Esophagus muscularis mucosa (tissue), 4 donors: ENCODE measurements at regions not wholly inside any gene's neighbourhood (a gene's known extent, or its start where the extent isn't known, plus 50 kb on each side); places are given as distances from the start of the nearest gene placed in this dataset.

Experiments used
- DNase-seq: peaks from one replicate; pipeline ENCODE4 v3.0.0-alpha.2; 2017; ENCODE audit errors: extremely low spot score
- H3K27ac ChIP-seq, 4 donors: fragments of 200-600 bp; sonication (generic); replicated peaks in 1 of 4; 1 replicate in 3 of 4; 2 replicates in 1 of 4; pipeline ENCODE4 v1.5.1; 2016 to 2019; ENCODE audit warnings: mild to moderate bottlenecking in 1 of 4
- H3K27me3 ChIP-seq, 4 donors: fragments of 200-600 bp; sonication (generic); one replicate each; pipeline versions ENCODE4 v1.5.1 to v1.6.0; 2016 to 2019
- H3K36me3 ChIP-seq, 4 donors: fragments of 200-600 bp; sonication (generic); one replicate each; pipeline ENCODE4 v1.5.1; 2016 to 2019
- H3K4me1 ChIP-seq, 4 donors: fragments of 200-600 bp; sonication (generic); one replicate each; pipeline ENCODE4 v1.5.1; 2016 to 2019
- H3K4me3 ChIP-seq, 4 donors: fragments of 200-600 bp; sonication (generic); 1 replicate in 2 of 4; 2 replicates in 2 of 4; pipeline ENCODE4 v1.5.1; 2016 to 2019; ENCODE audit warnings: mild to moderate bottlenecking in 4 of 4, moderate library complexity in 1 of 4
- H3K9me3 ChIP-seq, 4 donors: fragments of 200-600 bp; sonication (generic); 1 replicate in 3 of 4; 2 replicates in 1 of 4; pipeline ENCODE4 v1.5.1; 2016 to 2019
- CTCF ChIP-seq, 3 experiments: fragments of 200-600 bp in 2 of 3; fragments of 450-650 bp in 1 of 3; sonication (generic) in 2 of 3; IDR thresholded peaks; one replicate each; pipeline ENCODE4 v1.5.1; 2017 to 2019; ENCODE audit warnings: antibody characterized with exemption in 3 of 3, mild to moderate bottlenecking in 2 of 3, moderate library complexity in 1 of 3
- EP300 ChIP-seq: sonication (generic); formaldehyde crosslinking; IDR thresholded peaks from one replicate; pipeline ENCODE4 v1.6.1; 2017; ENCODE audit warnings: antibody characterized with exemption
- POLR2A ChIP-seq: fragments of 450-650 bp; IDR thresholded peaks from one replicate; pipeline ENCODE4 v1.6.1; 2017; ENCODE audit warnings: antibody characterized with exemption, moderate library complexity, mild to moderate bottlenecking, low read depth
- POLR2AphosphoS5 ChIP-seq, 2 donors: sonication (generic); formaldehyde crosslinking; IDR thresholded peaks; one replicate each; pipeline ENCODE4 v1.6.1; 2017; ENCODE audit warnings: antibody characterized with exemption in 2 of 2
- WGBS: methylation state at CpG from one replicate; pipeline ENCODE4 v1.1.5; 2018; 5-methylcytosine and 5-hydroxymethylcytosine counted together
- intact Hi-C: fragments of 100-400 bp; cut with DNase I; formaldehyde crosslinking; loops from one replicate; pipeline ENCODE4 v1.15.1; 2023

GRCh38 chr2:217409949-217410680 lies 550.3 kb upstream of the TNP1 start:
- TF ChIP-seq CTCF (IDR thresholded peaks at IDR 0.05): no peak
- TF ChIP-seq POLR2AphosphoS5 (IDR thresholded peaks at IDR 0.05): no peak
- TF ChIP-seq POLR2A: no peak
- no peak for TF ChIP-seq EP300
- Histone ChIP-seq H3K4me1 (peaks cover 20 to 53% (median 45%) of the 10 kb centered on the region in 4 donors), H3K9me3 (no peaks in the 10 kb centered on the region), H3K27ac (peak overlapping the region in 1 of 4 donors; percentile 16), H3K36me3 (no peaks in the 10 kb centered on the region), H3K4me3 (no peak overlapping the region), H3K27me3 (no peaks in the 10 kb centered on the region)
- WGBS: 62% methylated on average over 2 of the region's 2 CpGs
- intact Hi-C loops: no loop called here
- peak; percentile 34 for DNase-seq

- peak; percentile 47 for DNase-seq
- Histone ChIP-seq H3K36me3 (no peaks in the 10 kb centered on the region), H3K9me3 (no peaks in the 10 kb centered on the region), H3K27me3 (no peaks in the 10 kb centered on the region), H3K27ac (no peak overlapping the region), H3K4me1 (peaks cover 22 to 55% (median 46%) of the 10 kb centered on the region in 4 donors), H3K4me3 (no peak overlapping the region)
- intact Hi-C loops: no loop called here
- WGBS: 92% methylated on average over 3 of the region's 3 CpGs
- TF ChIP-seq CTCF (IDR thresholded peaks at IDR 0.05): no peak
- no peak for TF ChIP-seq POLR2A
- TF ChIP-seq POLR2AphosphoS5 (IDR thresholded peaks at IDR 0.05): no peak
- no peak for TF ChIP-seq EP300
These were observed 547.5 kb upstream of the TNP1 start for GRCh38 chr2:217407362-217407761.

GRCh38 chr2:217404236-217404760 lies 544.4 kb upstream of the TNP1 start:
- Histone ChIP-seq H3K27me3 (no peaks in the 10 kb centered on the region), H3K4me1 (peaks cover 13 to 36% (median 27%) of the 10 kb centered on the region in 4 donors), H3K36me3 (no peaks in the 10 kb centered on the region), H3K27ac (peak overlapping the region; percentile 64 to 83 (median 72)), H3K9me3 (no peaks in the 10 kb centered on the region), H3K4me3 (no peak overlapping the region)
- no peak for DNase-seq
- intact Hi-C loops: no loop called here
- WGBS: 56% methylated on average over 2 of the region's 2 CpGs
- no peak for TF ChIP-seq POLR2A
- TF ChIP-seq POLR2AphosphoS5 (IDR thresholded peaks at IDR 0.05): no peak
- no peak for TF ChIP-seq EP300
- no peak for TF ChIP-seq CTCF (IDR thresholded peaks at IDR 0.05)

- intact Hi-C loops: no loop called here
- peak; percentile 90 for DNase-seq
- peaks cover 17 to 41% (median 29%) of the 10 kb centered on the region in 4 donors for H3K4me1 ChIP-seq
- WGBS: 17% methylated on average over 6 of the region's 6 CpGs
- no peak overlapping the region for H3K4me3 ChIP-seq
- TF ChIP-seq POLR2AphosphoS5 (IDR thresholded peaks at IDR 0.05) (peak in 1 of 2 donors; percentile 30), CTCF (IDR thresholded peaks at IDR 0.05) (no peak)
- no peaks in the 10 kb centered on the region for H3K27me3 ChIP-seq
- peak overlapping the region; percentile 64 to 83 (median 72) for H3K27ac ChIP-seq
- H3K9me3 ChIP-seq: no peaks in the 10 kb centered on the region
- H3K36me3 ChIP-seq: no peaks in the 10 kb centered on the region
These were observed 543.0 kb upstream of the TNP1 start for GRCh38 chr2:217402761-217403383.
